ENCODE measurements at regions not wholly inside any gene's neighbourhood (a gene's known extent, or its start where the extent isn't known, plus 50 kb on each side); places are given as distances from the start of the nearest gene placed in this dataset.

DNA sequence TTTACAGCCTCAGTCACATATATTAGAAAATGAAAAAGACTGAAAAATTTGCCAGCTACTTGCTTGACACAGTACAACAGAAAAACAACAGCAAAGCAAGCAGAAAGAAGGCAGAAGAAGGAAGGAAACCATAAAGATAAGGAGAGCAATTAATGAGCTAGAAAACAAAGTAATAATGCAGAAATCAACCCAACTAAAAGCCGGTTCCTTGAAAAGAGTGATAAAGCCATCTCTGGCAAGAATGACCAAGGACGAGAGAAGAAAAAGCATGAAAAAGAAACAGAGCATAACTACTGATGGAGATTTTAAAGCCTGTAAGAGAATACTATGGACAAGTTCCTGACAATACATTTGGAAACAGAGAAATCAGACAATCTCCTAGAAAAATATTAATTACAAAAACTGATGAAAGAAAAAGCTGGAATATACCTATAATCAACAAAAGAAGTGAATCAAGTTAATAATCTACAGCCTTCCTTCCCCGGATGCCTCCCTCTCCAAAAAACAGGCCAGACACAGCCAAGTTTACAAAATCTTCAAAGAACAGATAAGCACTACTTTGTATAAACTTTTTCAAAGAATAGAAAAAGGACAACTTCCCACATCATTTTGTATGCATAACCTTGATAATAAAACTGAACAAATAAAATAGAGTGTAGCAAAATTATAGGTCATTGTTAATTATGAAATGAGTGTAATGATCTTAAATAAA is 204.0 kb downstream of the BAMBI start:
- no peak for TF ChIP-seq POLR2A (IDR thresholded peaks at IDR 0.05)
- TF ChIP-seq, protein P1, sequence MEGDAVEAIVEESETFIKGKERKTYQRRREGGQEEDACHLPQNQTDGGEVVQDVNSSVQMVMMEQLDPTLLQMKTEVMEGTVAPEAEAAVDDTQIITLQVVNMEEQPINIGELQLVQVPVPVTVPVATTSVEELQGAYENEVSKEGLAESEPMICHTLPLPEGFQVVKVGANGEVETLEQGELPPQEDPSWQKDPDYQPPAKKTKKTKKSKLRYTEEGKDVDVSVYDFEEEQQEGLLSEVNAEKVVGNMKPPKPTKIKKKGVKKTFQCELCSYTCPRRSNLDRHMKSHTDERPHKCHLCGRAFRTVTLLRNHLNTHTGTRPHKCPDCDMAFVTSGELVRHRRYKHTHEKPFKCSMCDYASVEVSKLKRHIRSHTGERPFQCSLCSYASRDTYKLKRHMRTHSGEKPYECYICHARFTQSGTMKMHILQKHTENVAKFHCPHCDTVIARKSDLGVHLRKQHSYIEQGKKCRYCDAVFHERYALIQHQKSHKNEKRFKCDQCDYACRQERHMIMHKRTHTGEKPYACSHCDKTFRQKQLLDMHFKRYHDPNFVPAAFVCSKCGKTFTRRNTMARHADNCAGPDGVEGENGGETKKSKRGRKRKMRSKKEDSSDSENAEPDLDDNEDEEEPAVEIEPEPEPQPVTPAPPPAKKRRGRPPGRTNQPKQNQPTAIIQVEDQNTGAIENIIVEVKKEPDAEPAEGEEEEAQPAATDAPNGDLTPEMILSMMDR (IDR thresholded peaks at IDR 0.05) = no peak
